Transverse colon (tissue), 4 donors: ENCODE measurements at regions not wholly inside any gene's neighbourhood (a gene's known extent, or its start where the extent isn't known, plus 50 kb on each side); places are given as distances from the start of the nearest gene placed in this dataset.

ENCODE experiments used
- DNase-seq: peaks from one replicate; pipeline ENCODE4 v3.0.0-alpha.2; 2019
- H3K27ac ChIP-seq, 4 donors: fragments of 200-600 bp; sonication (generic); 2 replicates each; pipeline ENCODE4 v1.5.1; 2016 to 2018; ENCODE audit warnings: inconsistent platforms in 4 of 4
- H3K27me3 ChIP-seq: fragments of 200-600 bp; sonication (generic); 2 replicates; pipeline ENCODE4 v1.5.1; 2017; ENCODE audit warnings: inconsistent platforms
- H3K36me3 ChIP-seq, 4 donors: fragments of 200-600 bp; sonication (generic); 2 replicates each; pipeline ENCODE4 v1.5.1; 2017 to 2019; ENCODE audit warnings: inconsistent platforms in 4 of 4
- H3K4me1 ChIP-seq, 4 donors: fragments of 200-600 bp; sonication (generic); 2 replicates each; pipeline ENCODE4 v1.5.1; 2017 to 2020; ENCODE audit warnings: inconsistent platforms in 4 of 4
- H3K4me3 ChIP-seq, 4 donors: fragments of 200-600 bp; sonication (generic); 1 replicate in 1 of 4; 2 replicates in 3 of 4; pipeline versions ENCODE4 v1.5.1 to v1.6.1; 2017 to 2019; ENCODE audit warnings: inconsistent platforms in 4 of 4
- H3K9me3 ChIP-seq, 2 donors: fragments of 200-600 bp; sonication (generic); 2 replicates each; pipeline ENCODE4 v1.5.1; 2017 to 2019; ENCODE audit warnings: inconsistent platforms in 2 of 2
- EP300 ChIP-seq: sonication (generic); formaldehyde crosslinking; IDR thresholded peaks from one replicate; pipeline ENCODE4 v1.6.1; 2017; ENCODE audit warnings: antibody characterized with exemption, low read depth
- POLR2A ChIP-seq: fragments of 450-650 bp; IDR thresholded peaks from one replicate; pipeline ENCODE4 v1.6.1; 2016; ENCODE audit warnings: antibody characterized with exemption, mild to moderate bottlenecking, moderate library complexity
- POLR2AphosphoS5 ChIP-seq, 3 donors: sonication (generic); formaldehyde crosslinking; IDR thresholded peaks; one replicate each; pipeline ENCODE4 v1.6.1; 2016; ENCODE audit warnings: antibody characterized with exemption in 3 of 3
- WGBS, 2 donors: methylation state at CpG; one replicate each; pipeline ENCODE4 v1.1.5; 2018; ENCODE audit warnings: low coverage in 1 of 2; 5-methylcytosine and 5-hydroxymethylcytosine counted together
- in situ Hi-C, 4 donors: fragments of 200-750 bp; cut with MboI; loops; one replicate each; pipeline versions ENCODE4 v1.15.0 to v1.15.1; 2017; ENCODE audit warnings: low sequenced_read_pairs in 3 of 4, low pct_ligation_motif_present in 1 of 4, low pct_unique_long_range_greater_than_20kb in 1 of 4
- intact Hi-C: fragments of 100-400 bp; cut with DNase I; formaldehyde crosslinking; loops from one replicate; pipeline ENCODE4 v1.15.1; 2023; ENCODE audit warnings: low total_unique reads
- TF ChIP-seq, protein P1 (sequence below), 5 experiments: fragments of 200-600 bp in 3 of 5; fragments of 450-650 bp in 2 of 5; sonication (generic) in 3 of 5; IDR thresholded peaks; 1 replicate in 2 of 5; 2 replicates in 3 of 5; pipeline ENCODE4 v1.5.1; 2016 to 2017; ENCODE audit warnings: antibody characterized with exemption in 5 of 5, inconsistent platforms in 3 of 5, mild to moderate bottlenecking in 2 of 5, moderate library complexity in 1 of 5

DNA sequence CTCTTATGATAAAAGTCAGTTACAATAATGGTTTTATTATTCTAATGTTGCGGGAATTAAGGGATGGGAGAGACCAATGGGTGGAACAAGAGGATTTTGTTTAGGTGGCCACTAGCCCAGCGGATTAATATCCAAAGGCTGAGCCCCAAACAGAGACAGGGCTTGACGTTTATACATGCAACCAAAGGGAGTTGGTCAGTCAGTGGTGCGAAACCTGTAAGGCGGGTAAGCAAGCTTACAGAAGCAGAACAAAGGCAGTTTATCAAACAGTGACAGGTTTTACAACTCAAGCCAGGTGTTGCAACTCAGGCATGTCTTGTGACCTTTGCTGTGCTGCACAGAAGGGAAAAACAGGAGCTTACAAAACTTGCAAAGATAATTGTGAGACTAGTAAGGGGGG lies 622.9 kb upstream of the MBL2 start:
- in situ Hi-C loops, result no loop called here
- 68 to 90% methylated on average over 2 to 5 of the region's 5 CpGs for WGBS, 2 donors

DNA sequence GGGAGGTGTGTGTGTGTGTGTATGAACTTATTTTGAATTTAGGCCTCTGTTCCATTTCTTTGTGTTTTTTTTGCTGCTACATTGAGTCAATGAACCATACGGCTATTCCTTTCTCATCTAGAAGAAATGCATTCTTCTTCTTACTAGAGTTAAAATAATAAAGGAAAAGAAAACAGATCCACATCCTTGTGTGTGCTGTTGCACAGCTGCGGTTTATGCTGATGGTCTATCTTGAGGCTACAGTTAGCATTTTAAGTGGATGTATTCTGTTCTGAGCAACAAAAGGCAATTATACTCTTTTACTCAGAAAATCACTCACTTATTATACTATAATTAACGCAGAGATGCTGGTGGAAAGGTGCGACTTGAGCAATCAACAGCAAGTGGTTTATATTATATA lies 615.0 kb upstream of the MBL2 start:
- no peaks in the 10 kb centered on the region for H3K36me3 ChIP-seq
- intact Hi-C loops, result no loop called here
- TF ChIP-seq EP300 (no peak), POLR2A (no peak), POLR2AphosphoS5 (IDR thresholded peaks at IDR 0.05) (no peak)
- TF ChIP-seq, protein P1, sequence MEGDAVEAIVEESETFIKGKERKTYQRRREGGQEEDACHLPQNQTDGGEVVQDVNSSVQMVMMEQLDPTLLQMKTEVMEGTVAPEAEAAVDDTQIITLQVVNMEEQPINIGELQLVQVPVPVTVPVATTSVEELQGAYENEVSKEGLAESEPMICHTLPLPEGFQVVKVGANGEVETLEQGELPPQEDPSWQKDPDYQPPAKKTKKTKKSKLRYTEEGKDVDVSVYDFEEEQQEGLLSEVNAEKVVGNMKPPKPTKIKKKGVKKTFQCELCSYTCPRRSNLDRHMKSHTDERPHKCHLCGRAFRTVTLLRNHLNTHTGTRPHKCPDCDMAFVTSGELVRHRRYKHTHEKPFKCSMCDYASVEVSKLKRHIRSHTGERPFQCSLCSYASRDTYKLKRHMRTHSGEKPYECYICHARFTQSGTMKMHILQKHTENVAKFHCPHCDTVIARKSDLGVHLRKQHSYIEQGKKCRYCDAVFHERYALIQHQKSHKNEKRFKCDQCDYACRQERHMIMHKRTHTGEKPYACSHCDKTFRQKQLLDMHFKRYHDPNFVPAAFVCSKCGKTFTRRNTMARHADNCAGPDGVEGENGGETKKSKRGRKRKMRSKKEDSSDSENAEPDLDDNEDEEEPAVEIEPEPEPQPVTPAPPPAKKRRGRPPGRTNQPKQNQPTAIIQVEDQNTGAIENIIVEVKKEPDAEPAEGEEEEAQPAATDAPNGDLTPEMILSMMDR (IDR thresholded peaks at IDR 0.05), result no peak
- H3K27ac ChIP-seq, result no peak overlapping the region
- H3K9me3 ChIP-seq, result no peaks in the 10 kb centered on the region
- no peaks in the 10 kb centered on the region for H3K4me1 ChIP-seq
- no peaks in the 10 kb centered on the region for H3K27me3 ChIP-seq
- in situ Hi-C loops, result no loop called here
- no peak for DNase-seq
- WGBS, 2 donors, result 77 to 87% methylated on average over 4 of the region's 4 CpGs
- no peak overlapping the region for H3K4me3 ChIP-seq

More for the DNA sequence above, 622.9 kb upstream of the MBL2 start:
- DNase-seq, result no peak
- Histone ChIP-seq H3K4me1 (no peaks in the 10 kb centered on the region), H3K9me3 (peaks cover 8 to 10% of the 10 kb centered on the region in 2 donors), H3K27ac (no peak overlapping the region), H3K27me3 (no peaks in the 10 kb centered on the region), H3K36me3 (no peaks in the 10 kb centered on the region), H3K4me3 (no peak overlapping the region)
- TF ChIP-seq EP300 (no peak), POLR2A (no peak), POLR2AphosphoS5 (IDR thresholded peaks at IDR 0.05) (no peak)
- TF ChIP-seq, protein P1 (IDR thresholded peaks at IDR 0.05), result no peak
- intact Hi-C loops, result no loop called here

DNA sequence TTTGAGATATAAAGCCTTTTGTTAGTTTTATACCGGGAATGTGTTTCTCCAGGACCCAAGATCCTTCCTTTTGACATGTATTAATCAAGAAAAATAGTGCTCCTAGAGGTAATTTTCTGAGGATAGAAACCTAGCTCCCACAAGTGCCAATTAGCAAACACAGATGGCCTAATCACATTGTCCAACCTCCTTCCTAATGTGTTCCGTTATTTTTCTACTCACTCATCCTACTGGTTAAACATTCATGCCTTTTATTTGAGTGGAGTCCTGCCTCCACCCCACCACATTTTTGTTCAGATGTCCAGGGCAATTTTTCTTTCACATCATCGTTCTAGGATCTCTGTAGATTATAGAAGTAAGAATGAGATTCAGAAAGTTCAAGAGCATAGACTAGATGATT lies 610.0 kb upstream of the MBL2 start:
- WGBS, 2 donors, result 74% methylated on average over 3 of the region's 3 CpGs
- no peaks in the 10 kb centered on the region for H3K27me3 ChIP-seq
- intact Hi-C loops, result no loop called here

DNA sequence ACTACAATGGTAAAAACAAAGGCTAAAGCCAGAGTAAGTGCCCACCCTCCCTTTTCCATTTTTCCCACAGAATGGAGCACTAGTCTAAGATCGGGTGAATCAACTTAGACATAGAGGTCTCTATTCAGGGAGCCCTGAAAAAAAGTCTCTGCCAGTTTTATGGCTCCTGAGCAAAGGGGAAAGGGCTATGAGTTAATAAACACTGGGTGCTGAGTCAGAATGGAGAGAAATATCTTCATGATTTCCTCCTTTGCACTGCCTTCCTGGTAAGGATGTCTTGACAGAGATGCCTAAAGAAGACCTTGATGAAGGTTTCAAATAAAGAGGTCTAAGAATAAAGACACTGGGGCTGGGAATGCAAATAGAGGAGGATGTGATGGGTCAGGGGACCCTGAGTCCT lies 607.4 kb upstream of the MBL2 start:
- Histone ChIP-seq H3K4me3 (no peak overlapping the region), H3K36me3 (no peaks in the 10 kb centered on the region), H3K4me1 (no peaks in the 10 kb centered on the region), H3K27me3 (no peaks in the 10 kb centered on the region), H3K27ac (no peak overlapping the region), H3K9me3 (no peaks in the 10 kb centered on the region)
- DNase-seq, result no peak
- in situ Hi-C loops, result no loop called here
- intact Hi-C loops, result no loop called here
- 48 to 67% methylated on average over 1 of the region's 1 CpG for WGBS, 2 donors
- TF ChIP-seq, protein P1 (IDR thresholded peaks at IDR 0.05), result no peak
- TF ChIP-seq EP300 (no peak), POLR2A (no peak), POLR2AphosphoS5 (IDR thresholded peaks at IDR 0.05) (no peak)

More for the DNA sequence above, 610.0 kb upstream of the MBL2 start:
- Histone ChIP-seq H3K4me1 (no peaks in the 10 kb centered on the region), H3K36me3 (no peaks in the 10 kb centered on the region), H3K27ac (no peak overlapping the region), H3K4me3 (no peak overlapping the region), H3K9me3 (no peaks in the 10 kb centered on the region)
- in situ Hi-C loops, result no loop called here
- TF ChIP-seq, protein P1 (IDR thresholded peaks at IDR 0.05), result no peak
- TF ChIP-seq EP300 (no peak), POLR2A (no peak), POLR2AphosphoS5 (IDR thresholded peaks at IDR 0.05) (no peak)
- no peak for DNase-seq
